ENCODE measurements at regions not wholly inside any gene's neighbourhood (a gene's known extent, or its start where the extent isn't known, plus 50 kb on each side); places are given as distances from the start of the nearest gene placed in this dataset.

DNA sequence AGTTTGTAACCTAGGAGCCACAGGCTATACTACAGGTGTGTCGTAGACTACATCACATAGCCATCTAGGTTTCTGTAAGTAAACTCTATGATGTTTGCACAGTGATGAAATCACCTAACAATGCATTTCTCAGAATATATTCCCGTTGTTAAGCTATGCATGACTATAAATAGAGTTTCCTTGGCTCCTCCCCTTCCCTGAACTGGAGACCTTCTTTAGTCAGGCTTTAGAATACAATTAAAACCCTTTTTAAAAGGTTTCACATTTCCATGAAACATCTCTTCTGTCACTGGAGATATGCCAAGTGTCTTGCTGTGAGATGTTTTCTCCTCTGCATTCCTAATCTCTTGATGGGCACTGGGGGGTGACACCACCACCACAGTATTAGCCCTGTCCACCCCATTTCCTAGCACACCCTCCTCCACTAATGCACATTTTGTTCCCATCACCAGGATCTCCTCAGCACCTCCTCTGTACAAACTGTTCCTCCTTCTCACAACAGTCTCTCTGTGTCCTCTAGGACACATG, 334.6 kb upstream of the CPEB2 start:
- H3K4me3 ChIP-seq, result no peak overlapping the region
- no peak for DNase-seq (ENCODE audit: low spot score)
- H3K27ac ChIP-seq, result no peak overlapping the region
- TF ChIP-seq, protein P1, sequence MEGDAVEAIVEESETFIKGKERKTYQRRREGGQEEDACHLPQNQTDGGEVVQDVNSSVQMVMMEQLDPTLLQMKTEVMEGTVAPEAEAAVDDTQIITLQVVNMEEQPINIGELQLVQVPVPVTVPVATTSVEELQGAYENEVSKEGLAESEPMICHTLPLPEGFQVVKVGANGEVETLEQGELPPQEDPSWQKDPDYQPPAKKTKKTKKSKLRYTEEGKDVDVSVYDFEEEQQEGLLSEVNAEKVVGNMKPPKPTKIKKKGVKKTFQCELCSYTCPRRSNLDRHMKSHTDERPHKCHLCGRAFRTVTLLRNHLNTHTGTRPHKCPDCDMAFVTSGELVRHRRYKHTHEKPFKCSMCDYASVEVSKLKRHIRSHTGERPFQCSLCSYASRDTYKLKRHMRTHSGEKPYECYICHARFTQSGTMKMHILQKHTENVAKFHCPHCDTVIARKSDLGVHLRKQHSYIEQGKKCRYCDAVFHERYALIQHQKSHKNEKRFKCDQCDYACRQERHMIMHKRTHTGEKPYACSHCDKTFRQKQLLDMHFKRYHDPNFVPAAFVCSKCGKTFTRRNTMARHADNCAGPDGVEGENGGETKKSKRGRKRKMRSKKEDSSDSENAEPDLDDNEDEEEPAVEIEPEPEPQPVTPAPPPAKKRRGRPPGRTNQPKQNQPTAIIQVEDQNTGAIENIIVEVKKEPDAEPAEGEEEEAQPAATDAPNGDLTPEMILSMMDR (IDR thresholded peaks at IDR 0.05), result peak; percentile 10

DNA sequence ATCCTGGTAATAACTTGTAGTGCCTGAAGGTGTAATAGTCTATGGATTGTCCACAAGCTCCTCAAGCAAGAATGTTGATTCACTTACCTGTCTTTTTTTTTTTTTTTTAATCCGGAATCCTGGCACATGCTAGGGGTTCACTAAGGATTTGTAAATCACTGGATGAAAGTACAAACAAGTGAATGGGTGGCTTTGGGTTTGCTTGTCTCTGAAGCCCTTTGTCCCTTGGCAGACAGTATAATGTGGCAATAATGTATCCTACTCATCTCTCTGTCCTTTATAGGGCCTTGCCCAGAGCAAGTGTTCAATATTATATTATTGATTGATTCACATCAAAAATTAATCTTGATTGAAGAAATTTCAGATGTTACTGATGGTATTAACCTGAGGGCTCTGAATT, 334.0 kb upstream of the CPEB2 start:
- Histone ChIP-seq H3K27ac (no peak overlapping the region), H3K4me3 (no peak overlapping the region)
- DNase-seq (ENCODE audit: low spot score), result no peak
- TF ChIP-seq, protein P1 (IDR thresholded peaks at IDR 0.05), result no peak

DNA sequence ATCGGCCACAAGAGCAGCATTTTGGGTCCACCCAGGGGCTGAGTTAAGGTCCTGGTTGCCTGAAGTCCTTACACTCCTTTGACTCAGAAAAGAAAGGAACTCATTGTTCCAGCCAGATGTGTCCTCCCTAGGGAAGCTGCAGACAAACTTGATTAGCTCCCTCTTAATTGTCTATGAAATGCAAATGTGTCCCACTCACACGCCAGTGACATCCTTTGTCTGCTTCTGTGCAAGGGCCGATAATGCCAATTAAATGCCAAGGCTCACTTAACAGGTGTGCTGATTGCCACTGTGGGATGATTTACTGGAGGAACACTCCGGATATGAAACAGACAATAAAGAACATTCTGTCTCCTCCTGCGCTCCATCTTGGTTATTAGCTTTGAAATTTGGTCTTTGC, 332.9 kb upstream of the CPEB2 start:
- H3K27ac ChIP-seq, result no peak overlapping the region
- TF ChIP-seq, protein P1 (IDR thresholded peaks at IDR 0.05), result no peak
- no peak overlapping the region for H3K4me3 ChIP-seq
- no peak for DNase-seq (ENCODE audit: low spot score)

DNA sequence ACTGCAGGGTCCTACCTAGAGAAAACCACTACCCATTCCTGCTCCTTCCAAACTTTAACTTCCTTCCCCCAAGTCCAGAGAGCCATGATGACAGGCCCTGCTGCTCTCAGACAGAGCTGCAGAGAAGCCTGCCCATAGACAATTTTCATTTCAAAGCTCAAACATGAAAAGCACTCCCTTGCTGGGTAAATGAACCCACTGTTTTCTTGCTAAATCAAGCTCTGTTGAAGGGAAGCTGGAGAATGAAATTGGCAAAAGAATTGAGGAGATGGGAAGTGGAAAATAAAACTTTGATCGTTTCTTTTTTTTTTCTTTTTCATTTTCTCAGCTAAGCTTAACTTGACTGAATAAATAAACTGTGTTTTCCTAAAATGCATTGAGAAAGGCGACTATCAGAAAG, 331.1 kb upstream of the CPEB2 start:
- Histone ChIP-seq H3K4me3 (no peak overlapping the region), H3K27ac (no peak overlapping the region)
- TF ChIP-seq, protein P1 (IDR thresholded peaks at IDR 0.05), result no peak
- DNase-seq (ENCODE audit: low spot score), result no peak

DNA sequence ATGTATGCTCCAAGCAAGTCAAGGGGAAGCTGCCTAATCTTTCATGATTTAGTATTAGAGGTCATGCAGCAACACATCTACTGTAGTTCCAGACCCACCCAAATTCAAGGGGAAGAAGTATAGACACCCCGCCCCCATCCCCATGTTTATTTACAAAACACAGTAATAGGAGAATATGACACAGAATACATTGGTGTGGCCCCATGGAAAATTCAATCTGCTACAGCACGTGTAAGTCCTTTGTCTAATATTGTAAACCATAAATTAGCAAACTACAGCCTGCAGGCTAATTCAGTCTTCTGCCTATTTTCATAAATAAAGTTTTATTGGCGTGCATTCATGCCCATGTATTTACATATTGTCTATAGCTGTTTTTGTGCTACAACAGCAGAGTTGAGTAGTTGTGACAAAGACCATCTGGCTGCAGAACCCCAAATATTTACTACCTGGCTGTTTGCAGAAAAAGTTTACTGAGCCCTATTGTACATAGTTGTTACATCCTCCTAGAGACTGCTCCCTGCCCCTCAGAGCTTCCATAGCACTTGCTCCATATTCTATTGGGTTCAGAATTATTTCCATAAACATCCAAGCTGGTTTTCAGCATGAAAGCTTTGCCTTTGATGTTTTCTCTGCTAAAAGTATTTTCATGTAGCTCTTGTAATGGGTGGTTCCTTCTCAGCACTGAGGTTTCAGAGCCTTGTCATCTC, 326.8 kb upstream of the CPEB2 start:
- no peak overlapping the region for H3K27ac ChIP-seq
- no peak for DNase-seq (ENCODE audit: low spot score)
- TF ChIP-seq, protein P1 (IDR thresholded peaks at IDR 0.05), result no peak
- H3K4me3 ChIP-seq, result no peak overlapping the region

DNA sequence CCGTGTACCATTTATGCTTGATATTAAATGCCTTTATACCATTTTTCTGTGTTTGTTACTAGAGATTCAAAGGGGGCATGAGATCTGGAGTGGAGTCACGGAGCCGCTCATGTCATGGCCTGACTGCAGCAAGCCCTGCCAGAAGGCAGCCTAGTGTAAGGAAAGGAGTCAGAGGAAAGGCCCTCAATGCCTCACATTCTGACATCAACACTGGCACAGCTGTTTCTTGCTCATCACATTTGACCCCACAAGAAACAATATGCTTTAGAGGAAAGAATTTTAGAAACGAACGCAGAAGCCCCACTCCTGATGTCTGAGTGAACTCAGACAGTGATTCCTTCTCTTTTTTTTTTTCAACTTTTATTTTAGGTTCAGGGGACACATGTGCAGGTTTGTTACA, 322.4 kb upstream of the CPEB2 start:
- Histone ChIP-seq H3K4me3 (no peak overlapping the region), H3K27ac (no peak overlapping the region)
- TF ChIP-seq, protein P1 (IDR thresholded peaks at IDR 0.05), result no peak
- no peak for DNase-seq (ENCODE audit: low spot score)

DNA sequence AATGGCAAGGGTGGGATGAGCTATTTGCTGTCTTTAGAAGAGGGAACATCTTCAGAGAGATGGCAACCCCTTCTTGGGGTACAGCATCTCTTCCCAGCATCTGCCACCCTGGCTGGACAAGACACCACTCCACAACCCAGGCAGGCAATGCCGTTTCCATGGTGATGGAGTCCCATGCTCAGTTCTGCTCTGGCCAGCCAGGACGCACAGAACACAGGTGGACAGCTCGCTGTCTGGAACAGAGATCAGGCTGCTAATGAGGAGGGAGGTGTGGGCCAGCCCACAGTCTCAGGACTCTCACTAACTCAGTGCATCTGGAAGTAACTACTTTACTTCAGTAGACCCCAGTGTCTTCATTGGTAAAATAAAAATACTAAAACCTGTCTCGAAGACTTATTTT, 321.0 kb upstream of the CPEB2 start:
- TF ChIP-seq, protein P1 (IDR thresholded peaks at IDR 0.05), result no peak
- DNase-seq (ENCODE audit: low spot score), result no peak
- Histone ChIP-seq H3K27ac (no peak overlapping the region), H3K4me3 (no peak overlapping the region)

Measured in coronary artery (tissue), 2 donors.